ENCODE measurements at regions not wholly inside any gene's neighbourhood (a gene's known extent, or its start where the extent isn't known, plus 50 kb on each side); places are given as distances from the start of the nearest gene placed in this dataset.

GRCh38 chr3:34183114-34183513, 384.7 kb downstream of the PDCD6IP start:
- no peak overlapping the region for H3K27ac Mint-ChIP-seq
- H3K4me3 Mint-ChIP-seq, result no peak overlapping the region
- H3K9me3 Mint-ChIP-seq, result peaks cover 27% of the 10 kb centered on the region
- no peaks in the 10 kb centered on the region; the same call in none of the 2 replicates for H3K27me3 Mint-ChIP-seq (ENCODE audit: insufficient read depth)
- no peaks in the 10 kb centered on the region for H3K4me1 Mint-ChIP-seq (ENCODE audit: low read depth)
- DNase-seq, result no peak
- no peak for TF ChIP-seq CTCF (IDR thresholded peaks at IDR 0.05)
- H3K36me3 Mint-ChIP-seq (ENCODE audit: low read depth), result no peaks in the 10 kb centered on the region

- H3K4me3 Mint-ChIP-seq, result no peak overlapping the region
- H3K4me1 Mint-ChIP-seq (ENCODE audit: low read depth), result no peaks in the 10 kb centered on the region
These were observed 385.3 kb downstream of the PDCD6IP start for GRCh38 chr3:34183611-34184340.

GRCh38 chr3:34185301-34185700, 386.9 kb downstream of the PDCD6IP start:
- Mint-ChIP-seq H3K9me3 (peaks cover 20% of the 10 kb centered on the region), H3K27me3 (ENCODE audit: insufficient read depth) (no peaks in the 10 kb centered on the region; the same call in none of the 2 replicates), H3K4me1 (ENCODE audit: low read depth) (no peaks in the 10 kb centered on the region), H3K4me3 (no peak overlapping the region), H3K36me3 (ENCODE audit: low read depth) (no peaks in the 10 kb centered on the region), H3K27ac (no peak overlapping the region)
- TF ChIP-seq CTCF (IDR thresholded peaks at IDR 0.05), result no peak
- DNase-seq, result no peak

More at GRCh38 chr3:34183611-34184340, 385.3 kb downstream of the PDCD6IP start:
- H3K9me3 Mint-ChIP-seq, result peaks cover 24% of the 10 kb centered on the region
- no peaks in the 10 kb centered on the region for H3K36me3 Mint-ChIP-seq (ENCODE audit: low read depth)
- TF ChIP-seq CTCF (IDR thresholded peaks at IDR 0.05), result no peak
- no peak for DNase-seq
- no peak overlapping the region for H3K27ac Mint-ChIP-seq
- H3K27me3 Mint-ChIP-seq (ENCODE audit: insufficient read depth), result no peaks in the 10 kb centered on the region; the same call in none of the 2 replicates

- TF ChIP-seq CTCF (IDR thresholded peaks at IDR 0.05), result no peak
- H3K27ac Mint-ChIP-seq, result no peak overlapping the region
- H3K4me1 Mint-ChIP-seq (ENCODE audit: low read depth), result no peaks in the 10 kb centered on the region
- no peak overlapping the region for H3K4me3 Mint-ChIP-seq
- no peak for DNase-seq
- H3K36me3 Mint-ChIP-seq (ENCODE audit: low read depth), result no peaks in the 10 kb centered on the region
- H3K27me3 Mint-ChIP-seq (ENCODE audit: insufficient read depth), result no peaks in the 10 kb centered on the region; the same call in none of the 2 replicates
- peaks cover 23% of the 10 kb centered on the region for H3K9me3 Mint-ChIP-seq
These were observed 390.7 kb downstream of the PDCD6IP start for GRCh38 chr3:34189133-34189532.

- TF ChIP-seq CTCF (IDR thresholded peaks at IDR 0.05), result no peak
- Mint-ChIP-seq H3K4me3 (no peak overlapping the region), H3K9me3 (peaks cover 20% of the 10 kb centered on the region), H3K27me3 (ENCODE audit: insufficient read depth) (no peaks in the 10 kb centered on the region; the same call in 1 of the 2 replicates), H3K27ac (no peak overlapping the region), H3K4me1 (ENCODE audit: low read depth) (no peaks in the 10 kb centered on the region), H3K36me3 (ENCODE audit: low read depth) (no peaks in the 10 kb centered on the region)
- no peak for DNase-seq
These were observed 398.5 kb downstream of the PDCD6IP start for GRCh38 chr3:34196914-34197313.
